ENCODE measurements at regions not wholly inside any gene's neighbourhood (a gene's known extent, or its start where the extent isn't known, plus 50 kb on each side); places are given as distances from the start of the nearest gene placed in this dataset.
A peak's percentile ranks its signal among the peaks of the same experiment; 100 is the strongest.
"Not testable (repeated sequence)": the region's sequence is repeated elsewhere in the genome, so short reads cannot be mapped to it uniquely, and the experiment has no call there.

DNA sequence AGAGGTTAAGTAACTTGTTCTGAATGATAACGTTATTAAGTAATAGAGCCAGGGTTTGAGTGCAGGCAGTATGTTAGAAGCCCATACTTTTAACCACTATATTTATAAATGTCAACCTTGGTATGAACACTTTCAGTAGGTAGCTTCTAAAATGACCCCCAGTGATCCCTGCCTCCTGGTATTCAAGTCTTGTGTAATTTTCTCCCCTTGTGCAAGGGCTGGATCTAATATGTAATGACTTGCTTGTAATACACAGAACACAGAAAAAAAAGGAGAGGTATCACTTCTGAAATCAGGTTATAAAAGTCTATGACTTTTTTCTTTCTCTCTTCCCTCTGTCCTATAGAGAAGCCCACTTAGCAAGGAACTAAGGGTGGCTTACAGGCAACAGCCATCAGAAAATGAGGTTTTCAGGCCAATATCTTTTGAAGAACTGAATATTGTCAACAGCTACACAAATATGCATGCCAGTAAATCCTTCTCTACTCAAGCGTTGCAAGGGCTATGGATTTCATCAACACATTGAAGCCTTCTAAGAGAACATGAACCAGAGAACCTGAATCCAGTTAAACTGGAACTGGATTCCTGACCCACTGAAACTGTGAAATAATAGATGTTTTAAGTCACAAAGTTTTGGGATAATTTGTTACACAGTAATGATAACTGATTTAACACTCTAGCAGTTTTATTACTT, 712.3 kb downstream of the METTL15 start:
- no peak for DNase-seq (ENCODE audit: low spot score)

- no peak for DNase-seq (ENCODE audit: low spot score)
These were observed 711.6 kb downstream of the METTL15 start for GRCh38 chr11:28819741-28820140.

DNA sequence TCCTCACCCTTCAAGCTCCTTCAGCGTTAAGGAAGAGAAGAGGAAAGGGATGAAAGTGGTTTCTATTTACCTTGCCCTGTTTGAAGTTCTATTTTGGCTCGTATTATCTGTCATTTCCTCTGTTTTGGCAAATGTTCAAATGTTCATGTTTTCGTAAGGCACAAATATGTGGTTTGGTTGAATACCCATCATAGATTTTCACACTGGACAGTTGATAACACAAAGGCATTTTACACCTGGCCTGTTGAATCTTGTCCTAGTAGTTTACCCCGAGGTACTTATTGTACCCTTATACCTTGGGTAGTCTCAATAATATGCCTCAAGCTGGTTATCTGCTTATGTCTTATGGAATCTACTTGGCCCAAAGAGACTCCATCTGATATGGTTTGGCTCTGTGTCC, 706.9 kb downstream of the METTL15 start:
- DNase-seq (ENCODE audit: low spot score): no peak

DNA sequence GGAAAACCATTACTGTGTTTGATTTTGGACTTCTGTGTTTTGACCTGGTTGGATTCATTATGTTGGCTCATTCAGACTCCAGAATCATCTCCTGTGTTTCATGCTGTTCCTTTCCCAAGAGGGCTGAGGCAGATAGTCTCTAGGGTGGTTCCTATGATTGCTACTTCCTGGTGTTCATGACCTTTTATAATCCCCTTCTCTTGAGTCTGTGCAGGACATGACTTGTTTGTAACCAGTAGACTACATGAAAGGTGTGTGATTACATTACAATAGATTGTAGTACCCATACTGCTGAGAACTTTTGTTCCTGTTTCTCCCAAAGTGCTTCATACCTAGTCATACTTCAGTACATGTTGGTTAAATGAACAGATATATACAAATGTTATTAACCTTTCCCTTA, 700.6 kb downstream of the METTL15 start:
- no peak for DNase-seq (ENCODE audit: low spot score)

DNA sequence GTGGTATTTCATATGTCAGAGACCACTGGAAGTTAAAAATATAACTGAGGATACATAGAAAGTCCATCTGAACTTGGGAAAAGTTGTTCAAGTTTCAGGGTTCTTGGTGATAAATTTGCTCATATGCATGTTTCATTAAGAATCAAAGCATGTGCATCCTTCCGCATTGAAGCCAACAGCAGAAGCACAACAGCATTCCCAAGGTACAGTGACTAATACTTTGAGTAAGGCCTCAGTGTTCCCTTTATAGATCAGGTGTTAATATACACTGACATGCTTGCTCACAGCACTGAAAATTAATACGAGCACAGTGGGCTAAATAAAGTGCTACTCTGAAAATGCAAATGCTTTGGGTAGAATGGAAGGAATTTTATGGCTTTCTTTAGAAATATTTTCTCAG, 691.1 kb downstream of the METTL15 start:
- no peak for DNase-seq (ENCODE audit: low spot score)

DNA sequence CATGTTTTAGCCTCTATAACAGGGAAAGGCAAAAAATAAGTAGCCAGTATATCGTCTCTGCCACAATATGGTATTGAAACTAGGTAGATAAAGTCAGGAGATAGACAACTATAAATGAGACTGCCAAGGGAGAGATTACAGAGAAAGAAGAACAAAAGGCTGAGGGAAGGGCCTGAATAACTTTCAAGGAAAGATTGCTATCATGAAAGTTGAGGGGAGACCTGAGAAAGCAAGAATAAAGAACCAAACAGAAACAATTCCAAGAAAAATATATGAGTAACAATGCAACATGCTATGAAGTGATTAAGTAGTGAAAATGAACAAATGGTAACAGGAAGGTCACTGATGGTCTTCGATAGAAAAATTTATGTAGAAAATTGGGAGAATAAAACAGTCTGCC, 690.1 kb downstream of the METTL15 start:
- no peak for DNase-seq (ENCODE audit: low spot score)

GRCh38 chr11:28797536-28797935, 689.3 kb downstream of the METTL15 start:
- DNase-seq (ENCODE audit: low spot score): no peak

- no peak for DNase-seq (ENCODE audit: low spot score)
These were observed 686.2 kb downstream of the METTL15 start for GRCh38 chr11:28794405-28794804.

GRCh38 chr11:28793282-28793738, 685.1 kb downstream of the METTL15 start:
- no peak for DNase-seq (ENCODE audit: low spot score)

DNA sequence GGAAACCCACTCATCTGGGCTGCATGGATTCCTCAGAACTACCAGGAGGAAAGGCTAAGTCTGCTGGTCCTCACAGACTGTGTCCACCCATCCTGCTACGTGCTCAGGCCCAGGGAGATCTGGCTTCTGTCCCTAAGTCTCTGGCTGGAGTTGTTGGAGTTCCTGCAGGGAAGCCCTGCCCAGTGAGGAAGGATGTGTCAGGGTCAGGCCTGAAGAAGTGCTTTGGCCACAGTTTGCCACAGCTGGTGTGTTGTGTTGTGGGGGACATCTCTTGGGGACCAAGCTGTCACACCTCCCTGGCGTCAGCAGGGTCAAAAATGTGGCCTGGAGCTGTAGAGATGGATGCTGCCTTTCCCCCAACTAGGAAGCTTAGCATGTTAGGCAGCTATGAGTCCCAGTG, 684.7 kb downstream of the METTL15 start:
- no peak for DNase-seq (ENCODE audit: low spot score)

GRCh38 chr11:28787897-28788296, 679.7 kb downstream of the METTL15 start:
- not testable (repeated sequence) for DNase-seq (ENCODE audit: low spot score)

GRCh38 chr11:28777126-28777525, 668.9 kb downstream of the METTL15 start:
- no peak for DNase-seq (ENCODE audit: low spot score)

DNA sequence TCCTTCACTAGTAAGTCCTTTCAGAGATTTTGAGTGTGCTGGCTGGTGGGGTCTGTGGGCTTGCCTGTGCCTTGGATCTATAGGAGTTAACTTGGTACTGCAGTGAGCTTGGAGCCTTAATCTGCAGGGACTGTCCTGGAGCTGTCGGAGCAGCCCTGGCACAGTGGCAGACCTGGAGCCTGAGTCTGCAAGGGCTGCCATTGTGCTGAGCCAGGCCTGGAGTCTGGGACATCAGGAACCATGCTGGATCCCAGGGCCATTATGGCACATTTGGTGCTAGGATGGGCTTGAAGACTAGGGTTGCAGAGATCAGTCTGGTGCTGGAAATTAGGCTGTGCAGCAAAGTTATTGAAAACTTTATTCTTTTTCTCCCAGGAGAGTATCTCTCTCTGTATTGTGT, 665.4 kb downstream of the METTL15 start:
- no peak for DNase-seq (ENCODE audit: low spot score)

- no peak for DNase-seq (ENCODE audit: low spot score)
These were observed 662.6 kb downstream of the METTL15 start for GRCh38 chr11:28770806-28771205.

- no peak for DNase-seq (ENCODE audit: low spot score)
These were observed 659.4 kb downstream of the METTL15 start for GRCh38 chr11:28767574-28767973.

DNA sequence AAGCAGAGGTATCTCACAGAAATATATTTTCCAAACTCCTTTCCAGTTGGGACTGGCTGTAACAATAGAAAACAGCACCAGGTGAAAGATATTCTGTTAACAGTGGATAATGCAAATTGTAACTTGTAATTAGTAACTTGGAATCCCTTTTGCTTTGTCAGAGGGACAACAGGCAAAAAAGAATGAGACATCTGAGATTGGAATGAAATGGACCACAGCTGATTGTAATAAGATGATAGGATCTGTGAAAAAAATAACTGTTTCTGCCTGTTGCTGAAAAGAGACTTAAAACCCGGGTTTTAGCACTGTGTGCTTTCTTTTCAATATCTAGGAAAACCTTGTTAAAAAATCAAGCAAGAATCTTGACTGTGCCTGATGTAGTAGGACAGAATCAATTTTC, 655.7 kb downstream of the METTL15 start:
- DNase-seq (ENCODE audit: low spot score): no peak

DNA sequence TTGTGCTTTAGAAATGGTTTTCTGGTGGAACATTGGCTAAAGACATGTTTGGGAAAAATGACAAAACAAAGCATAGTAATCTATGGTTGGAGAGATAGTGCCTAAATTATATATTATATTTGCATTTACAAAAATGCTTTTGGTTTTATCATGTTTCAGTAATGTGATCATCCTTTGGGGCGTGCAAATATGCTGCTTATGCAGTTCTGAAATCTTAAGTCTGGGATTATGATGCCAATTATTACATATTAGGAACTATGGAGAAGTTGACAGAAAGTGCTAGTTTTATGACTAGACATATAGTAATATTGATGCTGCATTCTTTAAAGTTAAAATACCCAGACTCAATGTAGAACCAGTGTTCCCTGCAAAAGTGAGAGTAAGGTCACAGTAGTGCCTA, 655.0 kb downstream of the METTL15 start:
- no peak for DNase-seq (ENCODE audit: low spot score)

- no peak for DNase-seq (ENCODE audit: low spot score)
These were observed 652.6 kb downstream of the METTL15 start for GRCh38 chr11:28760676-28761390.

DNA sequence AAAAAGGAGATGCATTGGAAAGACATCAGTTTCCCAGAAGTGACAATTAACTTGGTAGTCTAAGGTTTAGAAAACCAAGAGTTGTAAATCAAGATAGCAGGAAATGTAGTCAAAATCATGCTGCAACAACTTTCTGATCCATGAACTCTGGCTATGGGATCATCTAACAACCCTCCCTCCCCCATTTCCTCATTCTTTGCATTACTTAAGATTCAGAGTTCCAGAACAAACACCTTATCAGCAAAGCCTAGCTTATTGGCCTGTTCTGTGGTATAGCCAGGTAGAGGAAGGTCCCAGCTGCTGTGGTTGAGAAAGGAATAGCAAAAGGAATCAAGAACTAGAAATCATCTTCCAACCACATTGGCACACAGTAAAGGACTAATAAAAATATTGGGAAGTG, 651.1 kb downstream of the METTL15 start:
- DNase-seq (ENCODE audit: low spot score): peak; percentile 36

GRCh38 chr11:28757725-28758515, 649.7 kb downstream of the METTL15 start:
- no peak for DNase-seq (ENCODE audit: low spot score)

- DNase-seq (ENCODE audit: low spot score): no peak
These were observed 648.8 kb downstream of the METTL15 start for GRCh38 chr11:28756977-28757376.

GRCh38 chr11:28743061-28743550, 634.9 kb downstream of the METTL15 start:
- DNase-seq (ENCODE audit: low spot score): no peak
